ENCODE measurements at regions not wholly inside any gene's neighbourhood (a gene's known extent, or its start where the extent isn't known, plus 50 kb on each side); places are given as distances from the start of the nearest gene placed in this dataset.

- TF ChIP-seq POLR2A (IDR thresholded peaks at IDR 0.05; ENCODE audit: low read depth, low read length) (no peak), POLR2AphosphoS5 (IDR thresholded peaks at IDR 0.05; ENCODE audit: low read depth, low read length) (no peak)
These were observed 89.6 kb downstream of the CEBPB start for GRCh38 chr20:50279988-50280850.
